ENCODE measurements at regions not wholly inside any gene's neighbourhood (a gene's known extent, or its start where the extent isn't known, plus 50 kb on each side); places are given as distances from the start of the nearest gene placed in this dataset.

DNA sequence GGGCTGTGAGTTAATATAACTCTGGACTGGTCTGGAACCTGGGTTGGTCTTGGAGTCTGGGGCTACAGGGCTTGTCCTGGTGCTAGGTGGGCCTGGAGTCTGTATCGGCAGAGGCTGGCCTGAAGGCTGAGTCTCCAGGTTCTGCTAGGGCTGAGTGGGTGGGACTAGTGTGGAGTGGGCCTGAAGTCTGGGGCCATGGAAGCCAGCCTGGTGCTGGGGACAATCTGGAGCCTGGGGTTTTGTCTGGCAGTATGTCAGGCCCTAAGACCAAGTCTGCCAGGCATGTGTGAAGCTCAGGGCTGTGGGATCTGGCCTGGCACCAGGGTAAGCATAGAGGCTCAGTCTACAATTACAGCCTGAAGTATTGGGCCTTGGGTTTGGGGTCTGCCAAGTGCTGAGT lies 742.6 kb upstream of the GRIA3 start:
- TF ChIP-seq, protein P1, sequence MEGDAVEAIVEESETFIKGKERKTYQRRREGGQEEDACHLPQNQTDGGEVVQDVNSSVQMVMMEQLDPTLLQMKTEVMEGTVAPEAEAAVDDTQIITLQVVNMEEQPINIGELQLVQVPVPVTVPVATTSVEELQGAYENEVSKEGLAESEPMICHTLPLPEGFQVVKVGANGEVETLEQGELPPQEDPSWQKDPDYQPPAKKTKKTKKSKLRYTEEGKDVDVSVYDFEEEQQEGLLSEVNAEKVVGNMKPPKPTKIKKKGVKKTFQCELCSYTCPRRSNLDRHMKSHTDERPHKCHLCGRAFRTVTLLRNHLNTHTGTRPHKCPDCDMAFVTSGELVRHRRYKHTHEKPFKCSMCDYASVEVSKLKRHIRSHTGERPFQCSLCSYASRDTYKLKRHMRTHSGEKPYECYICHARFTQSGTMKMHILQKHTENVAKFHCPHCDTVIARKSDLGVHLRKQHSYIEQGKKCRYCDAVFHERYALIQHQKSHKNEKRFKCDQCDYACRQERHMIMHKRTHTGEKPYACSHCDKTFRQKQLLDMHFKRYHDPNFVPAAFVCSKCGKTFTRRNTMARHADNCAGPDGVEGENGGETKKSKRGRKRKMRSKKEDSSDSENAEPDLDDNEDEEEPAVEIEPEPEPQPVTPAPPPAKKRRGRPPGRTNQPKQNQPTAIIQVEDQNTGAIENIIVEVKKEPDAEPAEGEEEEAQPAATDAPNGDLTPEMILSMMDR (conservative IDR thresholded peaks at IDR 0.05): no peak
- Mint-ChIP-seq H3K27me3 (ENCODE audit: low read depth) (no peaks in the 10 kb centered on the region), H3K4me1 (no peaks in the 10 kb centered on the region), H3K36me3 (ENCODE audit: low read depth) (peaks cover 3% of the 10 kb centered on the region), H3K9me3 (peaks cover 13% of the 10 kb centered on the region), H3K27ac (ENCODE audit: unreplicated experiment) (no peak overlapping the region), H3K4me3 (no peak overlapping the region)
- DNase-seq (ENCODE audit: low read depth, low spot score): no peak

DNA sequence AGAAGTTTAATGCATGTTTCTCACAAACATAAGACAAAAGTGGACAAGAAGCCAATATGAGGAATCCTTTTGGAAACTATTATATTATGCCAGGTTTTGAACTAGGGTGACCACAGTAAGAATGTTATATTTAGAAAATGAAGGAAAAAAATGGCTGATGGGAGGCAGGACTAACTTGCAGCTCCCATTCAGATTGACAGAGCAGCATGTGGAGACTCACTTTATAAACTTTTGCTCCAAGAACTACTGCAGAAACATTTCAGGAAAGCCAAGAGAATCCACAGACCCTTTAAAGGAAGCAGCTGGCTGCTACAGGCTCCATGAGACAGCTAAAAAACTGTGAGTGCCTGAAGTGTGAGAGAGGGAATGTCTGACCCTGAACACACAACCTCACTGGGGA lies 738.6 kb upstream of the GRIA3 start:
- H3K4me3 Mint-ChIP-seq: no peak overlapping the region
- H3K27ac Mint-ChIP-seq (ENCODE audit: unreplicated experiment): no peak overlapping the region
- DNase-seq (ENCODE audit: low read depth, low spot score): no peak
- peaks cover 12% of the 10 kb centered on the region for H3K9me3 Mint-ChIP-seq
- H3K27me3 Mint-ChIP-seq (ENCODE audit: low read depth): no peaks in the 10 kb centered on the region
- H3K36me3 Mint-ChIP-seq (ENCODE audit: low read depth): peaks cover 4% of the 10 kb centered on the region
- no peaks in the 10 kb centered on the region for H3K4me1 Mint-ChIP-seq
- TF ChIP-seq, protein P1 (conservative IDR thresholded peaks at IDR 0.05): no peak

DNA sequence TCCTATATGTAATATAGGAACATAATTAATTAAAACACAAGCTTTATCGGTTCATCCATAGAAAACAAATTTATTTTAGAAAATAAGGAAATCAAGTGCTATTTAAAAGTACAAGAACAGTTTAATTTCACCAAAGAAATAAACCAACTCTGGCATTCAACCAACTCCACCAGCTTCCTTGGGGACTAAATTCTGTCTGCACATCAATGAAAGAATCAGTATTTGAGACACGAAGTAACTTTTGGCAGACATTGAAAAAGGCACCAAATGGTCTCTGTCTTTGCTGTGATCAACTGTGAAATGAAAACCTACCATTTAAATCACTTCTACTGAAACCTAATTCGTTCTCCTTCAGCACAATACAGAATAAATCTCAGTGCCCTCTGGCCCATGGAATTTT lies 719.7 kb upstream of the GRIA3 start:
- peaks cover 2% of the 10 kb centered on the region for H3K9me3 Mint-ChIP-seq
- H3K27ac Mint-ChIP-seq (ENCODE audit: unreplicated experiment): no peak overlapping the region
- DNase-seq (ENCODE audit: low read depth, low spot score): no peak
- TF ChIP-seq, protein P1 (conservative IDR thresholded peaks at IDR 0.05): no peak
- no peak overlapping the region for H3K4me3 Mint-ChIP-seq
- H3K27me3 Mint-ChIP-seq (ENCODE audit: low read depth): no peaks in the 10 kb centered on the region
- no peaks in the 10 kb centered on the region for H3K4me1 Mint-ChIP-seq
- H3K36me3 Mint-ChIP-seq (ENCODE audit: low read depth): no peaks in the 10 kb centered on the region

DNA sequence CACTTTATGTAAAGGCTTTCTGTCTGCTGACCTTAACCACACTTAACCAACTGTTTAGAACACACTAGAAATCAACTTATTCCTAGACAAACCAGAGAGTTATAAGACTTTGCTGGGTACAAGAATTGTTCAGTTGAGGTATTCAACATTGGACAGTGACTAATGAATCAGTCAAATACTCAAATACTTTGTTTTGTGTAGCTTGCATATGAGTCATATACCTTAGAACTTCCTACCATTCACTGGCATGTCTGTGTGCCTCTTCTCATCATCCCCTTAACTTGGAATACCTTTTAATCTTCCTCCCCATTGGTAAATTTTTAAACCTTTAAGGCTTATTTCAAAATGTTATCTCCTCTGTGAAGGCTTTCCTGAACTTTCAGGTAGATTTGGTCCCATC lies 708.8 kb upstream of the GRIA3 start:
- Mint-ChIP-seq H3K9me3 (peaks cover 8% of the 10 kb centered on the region), H3K36me3 (ENCODE audit: low read depth) (no peaks in the 10 kb centered on the region), H3K27me3 (ENCODE audit: low read depth) (no peaks in the 10 kb centered on the region), H3K4me1 (no peaks in the 10 kb centered on the region), H3K4me3 (no peak overlapping the region), H3K27ac (ENCODE audit: unreplicated experiment) (no peak overlapping the region)
- TF ChIP-seq, protein P1 (conservative IDR thresholded peaks at IDR 0.05): no peak
- no peak for DNase-seq (ENCODE audit: low read depth, low spot score)

DNA sequence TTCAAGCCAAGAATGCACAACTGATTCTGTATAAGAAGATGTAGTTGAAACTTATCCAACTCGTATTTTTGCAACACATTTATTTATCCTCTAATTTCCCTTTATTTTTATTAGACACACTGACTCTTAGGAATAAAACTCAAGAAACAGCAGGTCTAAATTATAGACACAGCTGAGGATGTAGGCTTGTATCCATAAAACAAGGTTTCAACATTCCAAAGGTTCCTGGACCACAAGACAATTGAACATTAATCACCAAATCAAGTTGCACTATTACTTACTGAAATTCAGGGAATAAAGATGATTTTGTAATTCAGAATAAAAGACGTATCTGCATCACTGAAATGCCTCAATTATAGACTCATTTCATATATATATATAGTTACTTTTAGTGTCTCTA lies 683.5 kb upstream of the GRIA3 start:
- Mint-ChIP-seq H3K27me3 (ENCODE audit: low read depth) (no peaks in the 10 kb centered on the region), H3K27ac (ENCODE audit: unreplicated experiment) (no peak overlapping the region), H3K36me3 (ENCODE audit: low read depth) (no peaks in the 10 kb centered on the region), H3K9me3 (peaks cover 16% of the 10 kb centered on the region), H3K4me1 (no peaks in the 10 kb centered on the region), H3K4me3 (no peak overlapping the region)
- no peak for DNase-seq (ENCODE audit: low read depth, low spot score)
- TF ChIP-seq, protein P1 (conservative IDR thresholded peaks at IDR 0.05): no peak

DNA sequence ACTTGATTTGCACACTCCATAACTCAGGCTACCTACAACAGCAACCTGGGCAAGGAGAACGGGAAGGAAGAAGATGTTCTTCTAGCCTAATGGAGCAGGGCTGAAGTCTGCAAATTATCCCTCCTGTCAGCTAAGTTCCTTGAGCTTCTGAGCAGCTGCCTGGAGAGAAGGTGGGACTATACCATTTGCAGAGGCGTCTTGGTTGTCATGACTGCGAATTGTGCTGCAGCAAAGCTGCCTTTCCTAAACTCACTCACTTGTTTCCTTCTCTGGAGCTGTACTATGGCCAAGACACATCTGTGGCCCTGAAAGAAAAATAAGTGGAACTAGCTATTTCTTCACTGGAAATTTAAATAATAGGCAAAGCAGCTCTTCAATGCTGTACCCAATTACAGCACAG lies 682.4 kb upstream of the GRIA3 start:
- H3K9me3 Mint-ChIP-seq: peaks cover 14% of the 10 kb centered on the region
- H3K27ac Mint-ChIP-seq (ENCODE audit: unreplicated experiment): no peak overlapping the region
- DNase-seq (ENCODE audit: low read depth, low spot score): no peak

More for the DNA sequence above, 682.4 kb upstream of the GRIA3 start:
- TF ChIP-seq, protein P1 (conservative IDR thresholded peaks at IDR 0.05): no peak
- H3K27me3 Mint-ChIP-seq (ENCODE audit: low read depth): no peaks in the 10 kb centered on the region
- no peak overlapping the region for H3K4me3 Mint-ChIP-seq
- H3K36me3 Mint-ChIP-seq (ENCODE audit: low read depth): no peaks in the 10 kb centered on the region
- H3K4me1 Mint-ChIP-seq: no peaks in the 10 kb centered on the region

All from neural crest cell (in vitro differentiated cells).